ENCODE measurements at regions not wholly inside any gene's neighbourhood (a gene's known extent, or its start where the extent isn't known, plus 50 kb on each side); places are given as distances from the start of the nearest gene placed in this dataset.

DNA sequence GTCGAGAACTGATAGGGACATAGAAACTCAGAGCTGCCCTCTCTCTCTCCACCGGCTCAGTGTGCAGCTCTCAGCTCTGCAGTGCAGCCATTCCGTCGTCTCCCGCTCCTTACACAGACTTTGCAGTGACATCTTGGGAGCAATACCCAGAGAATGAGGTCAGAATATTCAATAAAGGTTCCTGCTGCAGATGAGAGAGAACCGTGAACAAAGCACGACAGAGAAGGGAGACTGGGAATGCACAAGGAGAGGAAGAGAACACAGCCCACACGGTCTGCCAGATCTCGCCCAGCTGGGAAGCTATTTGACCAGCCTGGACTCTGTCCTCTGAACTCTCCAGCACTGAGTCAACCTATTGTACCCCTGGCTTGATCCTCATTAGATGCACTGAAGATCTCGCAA, 118.0 kb upstream of the PPARGC1A start:
- TF ChIP-seq, protein P1, sequence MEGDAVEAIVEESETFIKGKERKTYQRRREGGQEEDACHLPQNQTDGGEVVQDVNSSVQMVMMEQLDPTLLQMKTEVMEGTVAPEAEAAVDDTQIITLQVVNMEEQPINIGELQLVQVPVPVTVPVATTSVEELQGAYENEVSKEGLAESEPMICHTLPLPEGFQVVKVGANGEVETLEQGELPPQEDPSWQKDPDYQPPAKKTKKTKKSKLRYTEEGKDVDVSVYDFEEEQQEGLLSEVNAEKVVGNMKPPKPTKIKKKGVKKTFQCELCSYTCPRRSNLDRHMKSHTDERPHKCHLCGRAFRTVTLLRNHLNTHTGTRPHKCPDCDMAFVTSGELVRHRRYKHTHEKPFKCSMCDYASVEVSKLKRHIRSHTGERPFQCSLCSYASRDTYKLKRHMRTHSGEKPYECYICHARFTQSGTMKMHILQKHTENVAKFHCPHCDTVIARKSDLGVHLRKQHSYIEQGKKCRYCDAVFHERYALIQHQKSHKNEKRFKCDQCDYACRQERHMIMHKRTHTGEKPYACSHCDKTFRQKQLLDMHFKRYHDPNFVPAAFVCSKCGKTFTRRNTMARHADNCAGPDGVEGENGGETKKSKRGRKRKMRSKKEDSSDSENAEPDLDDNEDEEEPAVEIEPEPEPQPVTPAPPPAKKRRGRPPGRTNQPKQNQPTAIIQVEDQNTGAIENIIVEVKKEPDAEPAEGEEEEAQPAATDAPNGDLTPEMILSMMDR (conservative IDR thresholded peaks at IDR 0.05; ENCODE audit: low read depth, low read length): no peak
- no peak for TF ChIP-seq EZH2phosphoT487 (IDR thresholded peaks at IDR 0.05; ENCODE audit: borderline replicate concordance, low read length)
- no peak for TF ChIP-seq EZH2 (IDR thresholded peaks at IDR 0.05; ENCODE audit: low read length, unreplicated experiment)
